ENCODE measurements at regions not wholly inside any gene's neighbourhood (a gene's known extent, or its start where the extent isn't known, plus 50 kb on each side); places are given as distances from the start of the nearest gene placed in this dataset.

GRCh38 chr13:85314686-85315085, 484.5 kb downstream of the SLITRK6 start:
- no peak overlapping the region for H3K4me3 ChIP-seq (ENCODE audit: low read depth, low read length)
- no peak for TF ChIP-seq CTCF (IDR thresholded peaks at IDR 0.05; ENCODE audit: insufficient read depth, low read length)
- no peak for DNase-seq (ENCODE audit: low read depth)

GRCh38 chr13:85313761-85314503, 485.3 kb downstream of the SLITRK6 start:
- no peak for TF ChIP-seq CTCF (IDR thresholded peaks at IDR 0.05; ENCODE audit: insufficient read depth, low read length)
- DNase-seq (ENCODE audit: low read depth): no peak
- H3K4me3 ChIP-seq (ENCODE audit: low read depth, low read length): no peak overlapping the region

GRCh38 chr13:85312071-85312470, 487.1 kb downstream of the SLITRK6 start:
- no peak for TF ChIP-seq CTCF (IDR thresholded peaks at IDR 0.05; ENCODE audit: insufficient read depth, low read length)
- no peak overlapping the region for H3K4me3 ChIP-seq (ENCODE audit: low read depth, low read length)
- no peak for DNase-seq (ENCODE audit: low read depth)

- no peak overlapping the region for H3K4me3 ChIP-seq (ENCODE audit: low read depth, low read length)
- TF ChIP-seq CTCF (IDR thresholded peaks at IDR 0.05; ENCODE audit: insufficient read depth, low read length): no peak
- no peak for DNase-seq (ENCODE audit: low read depth)
Observed at GRCh38 chr13:85303630-85304029, 495.6 kb downstream of the SLITRK6 start.

- no peak for DNase-seq (ENCODE audit: low read depth)
- no peak for TF ChIP-seq CTCF (IDR thresholded peaks at IDR 0.05; ENCODE audit: insufficient read depth, low read length)
- no peak overlapping the region for H3K4me3 ChIP-seq (ENCODE audit: low read depth, low read length)
Observed at GRCh38 chr13:85298387-85298924, 500.8 kb downstream of the SLITRK6 start.

- no peak for DNase-seq (ENCODE audit: low read depth)
- no peak for TF ChIP-seq CTCF (IDR thresholded peaks at IDR 0.05; ENCODE audit: insufficient read depth, low read length)
- H3K4me3 ChIP-seq (ENCODE audit: low read depth, low read length): no peak overlapping the region
Observed at GRCh38 chr13:85288698-85289097, 510.5 kb downstream of the SLITRK6 start.

Measured in fibroblast of the aortic adventitia (primary cell).